ENCODE measurements at regions not wholly inside any gene's neighbourhood (a gene's known extent, or its start where the extent isn't known, plus 50 kb on each side); places are given as distances from the start of the nearest gene placed in this dataset.
"Not testable (repeated sequence)": the region's sequence is repeated elsewhere in the genome, so short reads cannot be mapped to it uniquely, and the experiment has no call there.

- DNase-seq: peak; percentile 9
Measured at GRCh38 chr4:74505355-74505978, 60.5 kb downstream of the AREG start.

DNA sequence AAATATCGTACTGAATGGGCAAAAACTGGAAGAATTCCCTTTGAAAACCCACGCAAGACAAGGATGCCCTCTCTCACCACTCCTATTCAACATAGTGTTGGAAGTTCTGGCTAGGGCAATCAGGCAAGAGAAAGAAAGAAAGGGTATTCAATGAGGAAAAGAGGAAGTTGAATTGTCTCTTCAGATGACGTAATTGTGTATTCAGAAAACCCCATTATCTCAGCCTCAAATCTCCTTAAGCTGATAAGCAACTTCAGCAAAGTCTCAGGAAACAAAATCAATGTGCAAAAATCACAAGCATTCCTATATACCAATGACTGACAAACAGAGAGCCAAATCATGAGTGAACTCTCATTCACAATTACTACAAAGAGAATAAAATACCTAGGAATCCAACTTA is 64.4 kb downstream of the AREG start:
- not testable (repeated sequence) for DNase-seq

DNA sequence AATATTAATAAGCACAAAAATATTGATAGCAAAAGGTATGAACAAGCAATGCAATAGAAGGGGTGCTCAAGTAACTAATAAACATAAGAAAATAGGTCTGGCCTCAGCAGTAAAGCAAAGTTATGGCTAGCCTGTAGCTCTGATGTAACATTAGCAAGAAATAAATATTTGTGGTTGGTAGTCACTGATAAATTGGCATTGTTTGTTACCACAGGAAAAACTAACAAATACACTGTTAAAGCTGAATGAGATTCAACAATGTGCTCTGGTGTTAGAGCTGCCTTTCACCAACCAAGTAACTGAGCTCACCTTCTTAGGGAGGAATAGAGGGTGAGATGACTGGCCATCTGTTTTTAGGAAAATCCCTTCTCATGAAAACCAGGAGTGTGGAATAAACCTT is 71.4 kb downstream of the AREG start:
- DNase-seq: no peak

- DNase-seq: no peak
Measured at GRCh38 chr4:74517996-74518395, 73.1 kb downstream of the AREG start.

- no peak for DNase-seq
Measured at GRCh38 chr4:74522251-74522991, 77.5 kb downstream of the AREG start.

- no peak for DNase-seq
Measured at GRCh38 chr4:74523096-74523495, 78.2 kb downstream of the AREG start.

- DNase-seq: no peak
Measured at GRCh38 chr4:74524985-74525384, 80.0 kb downstream of the AREG start.

DNA sequence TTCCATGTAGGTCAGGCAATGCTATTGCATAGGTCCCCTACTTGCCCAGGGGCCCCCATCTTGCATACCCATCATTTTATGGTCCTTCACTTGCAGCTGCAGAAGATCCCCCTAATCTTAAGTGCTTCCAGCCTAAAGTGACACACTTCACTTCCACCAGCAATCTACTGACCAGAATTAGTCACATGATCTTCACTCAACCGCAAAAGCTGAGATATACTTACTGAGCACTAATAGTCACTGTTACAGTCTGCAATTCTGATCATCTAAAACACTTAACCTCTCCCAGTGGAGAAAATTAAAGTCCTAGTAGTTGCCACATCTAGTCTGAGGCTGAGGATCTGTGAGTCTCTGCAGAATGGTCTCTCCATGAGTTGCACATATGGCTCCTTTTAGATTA is 82.1 kb downstream of the AREG start:
- no peak for DNase-seq

DNA sequence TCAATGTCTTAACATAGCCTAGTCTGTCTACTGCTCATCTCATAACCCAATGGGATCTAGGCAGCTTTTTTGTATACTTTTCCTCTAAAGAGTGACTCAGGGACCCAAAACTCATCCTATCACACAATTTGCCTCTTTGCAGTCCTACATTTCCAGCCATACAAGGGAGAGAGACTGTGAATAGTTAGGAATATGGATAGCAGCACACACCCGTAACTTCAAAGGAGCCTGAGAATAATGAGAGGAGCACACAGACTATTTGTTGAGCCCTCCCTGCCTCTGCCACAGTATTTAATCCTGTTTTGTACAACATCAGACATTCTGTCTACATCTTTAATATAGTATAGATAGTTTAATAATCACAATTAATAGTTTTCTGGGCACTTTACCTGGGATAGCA is 83.2 kb downstream of the AREG start:
- no peak for DNase-seq

DNA sequence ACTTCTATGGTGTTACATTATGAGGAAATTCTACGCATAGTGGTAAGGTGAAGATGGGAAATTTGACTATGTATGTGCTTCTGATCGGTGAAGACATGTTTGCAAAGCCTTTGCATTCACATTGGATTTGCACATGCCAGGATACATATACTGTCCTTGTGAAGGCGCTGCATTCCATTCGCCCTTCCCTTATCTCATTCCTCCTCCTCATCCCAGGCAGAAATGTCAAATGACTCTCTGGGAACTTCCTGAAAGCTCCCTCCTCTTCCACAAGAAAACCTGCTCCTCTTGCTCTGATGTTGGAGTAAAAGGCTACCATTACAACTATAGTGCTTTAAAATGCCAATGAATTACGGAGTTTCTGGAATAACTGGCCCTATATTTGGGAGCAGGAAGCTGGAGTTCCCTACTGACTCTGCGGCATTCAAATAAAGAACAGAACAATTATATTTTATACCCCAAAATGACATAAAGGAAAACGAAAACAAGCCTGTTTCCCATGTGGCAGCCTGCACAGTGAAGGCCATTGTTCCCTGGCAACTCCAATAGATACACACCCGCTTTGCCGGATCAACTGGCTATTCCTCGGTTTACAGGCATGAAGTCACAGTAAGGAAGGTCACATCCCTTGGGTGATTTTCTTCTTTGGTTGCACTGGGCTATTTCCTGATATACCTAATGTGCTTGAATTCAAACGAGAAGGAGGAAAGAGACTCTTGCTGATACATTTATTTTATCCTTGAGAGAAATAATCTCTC is 84.5 kb downstream of the AREG start:
- no peak for DNase-seq

DNA sequence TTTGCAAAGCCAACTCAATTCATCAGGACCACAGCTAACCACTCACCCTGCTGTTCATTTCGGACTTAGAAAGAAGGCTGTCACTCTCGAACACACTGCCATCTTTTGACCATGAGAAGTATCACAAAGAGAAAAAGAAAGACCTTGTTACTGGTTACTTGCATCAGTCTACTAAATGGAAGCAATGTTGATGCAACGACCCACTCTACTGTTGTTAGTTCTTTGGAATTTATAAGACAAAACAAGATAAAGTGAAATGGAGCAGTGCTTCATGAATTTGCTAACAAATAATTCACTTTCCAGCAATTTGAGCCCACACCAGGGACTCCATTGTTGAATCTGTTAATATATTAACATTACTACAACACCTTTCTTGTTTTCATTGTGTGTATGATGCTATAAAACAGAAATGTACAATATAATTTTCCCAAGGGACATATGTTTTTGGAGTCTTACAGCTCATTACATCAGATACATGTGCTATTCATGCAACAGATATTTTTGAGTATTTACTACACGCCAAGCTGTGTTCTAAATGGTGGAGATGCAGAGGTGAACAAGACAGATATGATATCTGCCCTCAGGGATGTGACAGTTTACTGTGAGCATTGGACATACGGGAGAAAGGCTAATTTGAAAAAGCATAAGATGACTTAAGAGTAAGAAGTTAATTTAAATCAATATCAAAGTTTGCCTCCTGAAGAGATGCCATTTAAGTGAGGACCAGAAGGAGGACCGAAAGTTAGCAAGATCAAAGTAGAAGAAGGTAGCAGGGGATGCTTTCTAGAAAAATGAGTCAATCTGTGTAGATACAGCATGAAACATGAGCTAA is 87.2 kb downstream of the AREG start:
- peak; percentile 6 for DNase-seq

DNA sequence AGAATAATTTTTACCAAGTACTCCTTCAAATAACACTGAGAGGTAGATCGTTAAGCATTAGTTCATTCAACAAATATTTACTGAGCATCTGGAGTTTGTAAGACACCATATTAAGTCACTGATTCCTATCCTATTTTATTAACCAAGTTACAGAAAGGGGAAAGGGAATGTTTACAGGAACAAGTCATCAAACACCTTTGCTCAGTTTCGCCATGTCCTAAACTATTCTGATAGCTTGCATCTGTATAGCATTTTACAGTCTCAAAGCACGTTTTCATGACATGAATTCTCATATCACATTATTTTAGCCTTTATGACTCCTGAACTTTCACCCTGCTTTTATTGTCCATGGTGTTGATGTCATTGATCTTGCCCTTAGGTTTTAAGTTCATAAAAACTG is 89.2 kb downstream of the AREG start:
- no peak for DNase-seq

- no peak for DNase-seq
Measured at GRCh38 chr4:74534936-74535335, 90.0 kb downstream of the AREG start.

GRCh38 chr4:74535512-74535911 is 90.6 kb downstream of the AREG start:
- no peak for DNase-seq

- no peak for DNase-seq
Measured at GRCh38 chr4:74536557-74536956, 91.6 kb downstream of the AREG start.

- no peak for DNase-seq
Measured at GRCh38 chr4:74537459-74537858, 92.5 kb downstream of the AREG start.

DNA sequence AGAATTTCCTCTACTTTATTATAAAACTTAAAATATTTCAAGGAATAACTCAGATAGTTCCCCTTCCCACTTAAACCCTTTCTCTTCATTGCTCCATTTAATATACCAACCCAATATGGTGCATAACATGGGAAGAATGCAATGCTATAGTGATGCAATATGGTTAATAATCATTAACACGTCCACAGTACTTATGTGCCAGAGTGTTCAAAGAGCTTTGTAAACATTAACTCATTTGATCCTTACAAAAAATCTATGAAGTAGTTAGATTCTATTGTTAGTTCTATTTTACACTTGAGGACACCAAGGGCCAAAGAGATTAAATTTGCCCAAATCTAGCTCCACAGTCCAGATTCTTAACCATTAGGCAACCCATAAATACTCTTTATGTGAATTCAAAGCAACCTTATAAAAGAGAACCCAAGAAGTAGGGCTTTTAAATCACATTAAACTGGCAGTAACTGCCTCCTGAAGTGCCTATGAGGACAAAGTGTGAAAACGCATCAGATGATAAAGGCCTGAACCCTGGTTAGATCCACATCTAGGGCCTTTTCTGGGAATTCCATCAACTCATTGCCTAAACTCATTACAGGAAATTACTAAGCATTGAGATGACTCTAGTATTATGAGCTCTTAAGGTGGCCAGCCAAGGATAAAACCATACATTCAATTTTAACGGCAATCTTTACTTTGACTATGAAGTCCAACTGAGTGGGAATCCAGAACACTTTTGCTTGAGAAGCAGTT is 94.3 kb downstream of the AREG start:
- DNase-seq: no peak

- DNase-seq: no peak
Measured at GRCh38 chr4:74540193-74540592, 95.3 kb downstream of the AREG start.

DNA sequence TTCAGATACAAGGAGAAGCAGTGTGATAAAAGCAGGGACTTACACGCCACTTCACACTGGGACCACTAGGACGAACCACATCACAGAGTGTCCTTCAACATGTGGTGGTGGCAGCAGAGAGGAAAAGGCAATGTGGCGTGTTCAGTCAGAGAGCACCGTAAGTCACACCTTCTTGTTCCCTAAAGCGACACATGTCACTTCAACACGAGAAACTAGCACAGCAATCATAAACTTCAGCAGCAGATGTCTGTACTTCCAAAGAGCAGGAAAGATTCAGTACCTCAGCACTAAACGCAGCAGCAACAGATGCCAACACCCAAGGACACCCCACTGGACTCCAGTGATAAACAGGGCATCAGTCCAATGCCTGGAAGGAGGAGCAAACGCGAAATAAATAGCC is 96.7 kb downstream of the AREG start:
- no peak for DNase-seq

- no peak for DNase-seq
Measured at GRCh38 chr4:74543231-74543781, 98.4 kb downstream of the AREG start.

DNA sequence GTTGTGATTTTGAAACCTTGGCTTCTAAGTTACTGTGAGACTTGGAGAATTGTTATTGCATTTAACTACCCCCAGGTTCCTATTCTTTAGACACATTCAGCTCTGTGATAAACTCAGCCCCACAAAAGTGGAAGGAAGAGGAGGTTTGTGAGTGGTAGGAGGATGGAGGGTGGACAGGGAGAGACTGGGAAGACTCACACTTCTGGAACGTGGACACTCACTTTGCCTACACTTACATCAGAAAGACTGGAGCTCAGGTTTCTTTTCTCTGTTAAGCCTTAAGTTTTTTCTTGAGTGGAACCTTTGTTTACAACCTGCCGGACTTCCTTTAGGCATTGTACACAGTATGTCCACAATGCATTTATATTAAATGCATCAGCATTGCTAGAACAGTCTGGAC is 99.0 kb downstream of the AREG start:
- DNase-seq: no peak
